ENCODE measurements at regions not wholly inside any gene's neighbourhood (a gene's known extent, or its start where the extent isn't known, plus 50 kb on each side); places are given as distances from the start of the nearest gene placed in this dataset.

DNA sequence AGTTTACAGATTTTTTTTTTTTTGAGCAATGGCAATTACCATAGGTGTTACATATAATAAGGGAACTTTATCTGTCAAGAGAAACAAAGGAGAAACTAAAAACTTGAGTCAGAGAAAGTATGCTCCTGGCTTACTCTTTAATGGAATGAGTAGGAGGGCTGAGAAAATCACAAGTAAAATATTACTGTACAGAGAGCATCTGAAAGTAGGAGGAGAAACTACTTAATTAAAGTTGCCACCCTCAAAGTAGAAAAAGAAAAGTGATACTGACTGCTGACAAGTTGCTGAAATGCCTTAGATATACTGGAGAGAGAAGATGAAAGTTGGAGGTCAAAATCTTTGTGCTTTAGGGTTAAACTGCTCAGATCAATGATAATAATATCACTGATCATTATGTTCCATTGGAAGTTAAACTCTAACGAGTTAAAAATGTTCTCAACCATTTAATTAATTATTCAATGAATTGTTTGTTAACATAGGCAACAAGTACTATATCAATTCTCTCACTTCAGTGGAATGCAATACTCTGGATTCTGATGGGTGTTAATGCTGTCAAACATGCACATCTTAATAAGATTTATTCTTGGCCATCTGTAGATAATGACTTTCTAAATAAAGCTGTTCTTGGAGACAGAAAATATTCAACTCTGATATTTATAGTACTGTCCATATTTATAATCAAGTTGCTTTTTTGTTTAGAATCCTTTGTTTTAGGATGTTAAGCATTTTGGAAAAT, 61.2 kb upstream of the CAMK2D start:
- TF ChIP-seq, protein P1, sequence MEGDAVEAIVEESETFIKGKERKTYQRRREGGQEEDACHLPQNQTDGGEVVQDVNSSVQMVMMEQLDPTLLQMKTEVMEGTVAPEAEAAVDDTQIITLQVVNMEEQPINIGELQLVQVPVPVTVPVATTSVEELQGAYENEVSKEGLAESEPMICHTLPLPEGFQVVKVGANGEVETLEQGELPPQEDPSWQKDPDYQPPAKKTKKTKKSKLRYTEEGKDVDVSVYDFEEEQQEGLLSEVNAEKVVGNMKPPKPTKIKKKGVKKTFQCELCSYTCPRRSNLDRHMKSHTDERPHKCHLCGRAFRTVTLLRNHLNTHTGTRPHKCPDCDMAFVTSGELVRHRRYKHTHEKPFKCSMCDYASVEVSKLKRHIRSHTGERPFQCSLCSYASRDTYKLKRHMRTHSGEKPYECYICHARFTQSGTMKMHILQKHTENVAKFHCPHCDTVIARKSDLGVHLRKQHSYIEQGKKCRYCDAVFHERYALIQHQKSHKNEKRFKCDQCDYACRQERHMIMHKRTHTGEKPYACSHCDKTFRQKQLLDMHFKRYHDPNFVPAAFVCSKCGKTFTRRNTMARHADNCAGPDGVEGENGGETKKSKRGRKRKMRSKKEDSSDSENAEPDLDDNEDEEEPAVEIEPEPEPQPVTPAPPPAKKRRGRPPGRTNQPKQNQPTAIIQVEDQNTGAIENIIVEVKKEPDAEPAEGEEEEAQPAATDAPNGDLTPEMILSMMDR (IDR thresholded peaks at IDR 0.05; ENCODE audit: insufficient read depth, low read length): no peak
- no peak for TF ChIP-seq GABPA (IDR thresholded peaks at IDR 0.05; ENCODE audit: low read depth)

All from HL-60 (cell line).